ENCODE measurements at regions not wholly inside any gene's neighbourhood (a gene's known extent, or its start where the extent isn't known, plus 50 kb on each side); places are given as distances from the start of the nearest gene placed in this dataset.

DNA sequence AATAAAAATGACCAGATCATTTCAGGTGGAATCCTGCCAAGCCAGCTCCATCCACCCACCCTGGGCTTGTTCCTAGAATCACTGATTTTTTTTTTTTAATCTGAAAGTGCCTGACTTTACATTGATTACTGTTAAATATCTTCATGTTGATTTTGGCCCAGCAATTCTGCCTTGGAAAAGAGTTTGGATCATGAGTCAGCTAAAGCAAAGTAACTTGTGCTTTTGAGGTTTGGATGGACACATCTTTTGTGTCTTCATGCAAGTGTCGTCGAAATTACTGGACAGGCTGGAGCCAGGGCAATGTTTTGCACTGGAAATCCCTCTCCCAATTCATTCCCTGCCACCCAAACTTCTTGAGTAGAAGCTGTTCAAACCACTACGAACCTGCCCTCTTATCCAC lies 164.0 kb upstream of the SYT13 start:
- DNase-seq (ENCODE audit: low read depth): peak; percentile 35
- H3K4me3 ChIP-seq (ENCODE audit: control insufficient read depth, low read depth, low read length): no peak overlapping the region
- TF ChIP-seq, protein P1, sequence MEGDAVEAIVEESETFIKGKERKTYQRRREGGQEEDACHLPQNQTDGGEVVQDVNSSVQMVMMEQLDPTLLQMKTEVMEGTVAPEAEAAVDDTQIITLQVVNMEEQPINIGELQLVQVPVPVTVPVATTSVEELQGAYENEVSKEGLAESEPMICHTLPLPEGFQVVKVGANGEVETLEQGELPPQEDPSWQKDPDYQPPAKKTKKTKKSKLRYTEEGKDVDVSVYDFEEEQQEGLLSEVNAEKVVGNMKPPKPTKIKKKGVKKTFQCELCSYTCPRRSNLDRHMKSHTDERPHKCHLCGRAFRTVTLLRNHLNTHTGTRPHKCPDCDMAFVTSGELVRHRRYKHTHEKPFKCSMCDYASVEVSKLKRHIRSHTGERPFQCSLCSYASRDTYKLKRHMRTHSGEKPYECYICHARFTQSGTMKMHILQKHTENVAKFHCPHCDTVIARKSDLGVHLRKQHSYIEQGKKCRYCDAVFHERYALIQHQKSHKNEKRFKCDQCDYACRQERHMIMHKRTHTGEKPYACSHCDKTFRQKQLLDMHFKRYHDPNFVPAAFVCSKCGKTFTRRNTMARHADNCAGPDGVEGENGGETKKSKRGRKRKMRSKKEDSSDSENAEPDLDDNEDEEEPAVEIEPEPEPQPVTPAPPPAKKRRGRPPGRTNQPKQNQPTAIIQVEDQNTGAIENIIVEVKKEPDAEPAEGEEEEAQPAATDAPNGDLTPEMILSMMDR (IDR thresholded peaks at IDR 0.05; ENCODE audit: control insufficient read depth, insufficient read depth, low read depth, low read length, missing control alignments): no peak

DNA sequence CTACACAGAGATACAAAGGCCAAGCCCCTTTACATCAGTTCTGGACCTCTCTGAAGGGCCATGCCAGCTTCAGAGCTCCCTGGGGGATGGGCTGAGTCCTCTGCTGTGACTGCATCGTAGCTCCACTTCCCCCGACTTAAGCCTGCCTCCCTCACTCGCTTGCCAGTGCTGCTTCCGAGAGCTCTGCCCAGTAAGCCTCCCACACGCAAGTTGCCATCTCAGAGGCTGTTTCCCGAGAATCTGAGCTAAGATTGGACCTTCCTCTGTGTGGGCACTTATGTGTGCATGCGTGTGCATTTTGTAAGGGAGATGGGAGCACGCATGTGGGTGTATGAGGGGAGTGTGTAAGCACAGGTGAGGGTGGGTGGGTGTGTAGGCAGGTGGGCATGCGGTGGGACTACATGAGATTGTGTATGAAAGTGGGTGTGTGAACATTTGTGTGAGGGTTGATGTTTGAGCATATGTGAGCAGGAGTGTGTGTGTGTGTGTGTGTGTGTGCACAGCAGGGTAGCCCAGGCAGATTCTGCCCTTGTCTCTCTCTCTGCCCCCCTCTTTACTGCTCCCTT lies 163.0 kb upstream of the SYT13 start:
- TF ChIP-seq, protein P1 (IDR thresholded peaks at IDR 0.05; ENCODE audit: control insufficient read depth, insufficient read depth, low read depth, low read length, missing control alignments): no peak
- no peak overlapping the region for H3K4me3 ChIP-seq (ENCODE audit: control insufficient read depth, low read depth, low read length)
- DNase-seq (ENCODE audit: low read depth): no peak

DNA sequence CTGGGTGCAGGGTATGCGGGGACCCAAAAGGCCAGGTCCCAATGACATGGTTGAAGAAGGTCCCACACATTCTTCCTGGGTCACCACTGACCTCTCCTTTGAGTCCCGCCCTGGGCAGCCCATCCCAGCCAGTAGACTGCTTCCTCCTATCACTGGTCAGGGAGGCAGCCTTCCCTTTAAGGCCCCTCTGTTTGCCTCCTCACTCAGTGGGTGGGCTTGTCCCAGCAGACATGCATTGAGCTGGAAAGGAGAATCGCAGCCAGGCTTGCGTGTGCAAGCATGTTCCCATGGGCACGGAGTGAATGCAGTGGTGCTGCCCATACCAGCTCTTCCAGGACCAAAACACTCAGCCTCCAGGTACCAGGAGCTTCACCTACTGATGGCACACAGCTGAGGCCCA lies 162.4 kb upstream of the SYT13 start:
- TF ChIP-seq, protein P1 (IDR thresholded peaks at IDR 0.05; ENCODE audit: control insufficient read depth, insufficient read depth, low read depth, low read length, missing control alignments): no peak
- DNase-seq (ENCODE audit: low read depth): no peak
- no peak overlapping the region for H3K4me3 ChIP-seq (ENCODE audit: control insufficient read depth, low read depth, low read length)

DNA sequence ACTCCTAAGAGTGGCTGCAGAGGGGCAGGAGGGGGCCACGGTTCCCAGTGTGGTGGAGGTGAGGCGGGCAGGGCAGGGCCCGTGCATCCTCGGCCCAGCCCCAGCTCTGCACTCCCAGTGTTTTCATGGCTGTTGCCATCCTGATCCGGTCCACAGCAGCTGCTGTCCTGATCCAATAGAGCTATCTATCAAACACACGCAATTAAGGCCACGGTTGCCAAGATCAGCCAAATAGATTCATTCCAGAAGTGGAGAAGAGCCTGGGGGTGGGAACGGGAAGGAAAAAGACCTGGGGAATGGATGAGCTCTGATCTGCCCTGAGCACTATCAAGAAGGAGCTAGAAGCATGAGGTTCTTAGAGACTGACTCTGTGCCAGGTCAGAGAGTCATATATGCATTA lies 160.9 kb upstream of the SYT13 start:
- no peak for DNase-seq (ENCODE audit: low read depth)
- TF ChIP-seq, protein P1 (IDR thresholded peaks at IDR 0.05; ENCODE audit: control insufficient read depth, insufficient read depth, low read depth, low read length, missing control alignments): no peak
- no peak overlapping the region for H3K4me3 ChIP-seq (ENCODE audit: control insufficient read depth, low read depth, low read length)

DNA sequence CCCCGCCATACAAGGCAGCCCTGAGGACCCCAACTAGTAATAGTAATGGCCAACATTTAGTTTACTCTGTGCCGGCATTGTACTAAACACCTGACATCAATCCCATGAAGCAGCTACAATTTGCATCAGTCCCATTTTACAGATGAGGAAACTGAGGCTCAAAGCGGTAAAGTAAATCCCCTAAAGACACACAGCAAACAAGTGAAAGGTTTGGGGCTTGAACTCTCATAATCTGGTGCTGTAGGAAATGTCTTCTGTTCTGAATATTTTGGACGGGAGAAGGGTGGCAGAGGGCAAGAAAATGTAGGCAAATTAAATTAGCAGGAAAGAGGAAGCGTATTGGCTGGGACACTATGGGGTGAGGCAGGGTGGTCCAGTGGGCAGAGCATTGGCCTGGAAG lies 160.3 kb upstream of the SYT13 start:
- TF ChIP-seq, protein P1 (IDR thresholded peaks at IDR 0.05; ENCODE audit: control insufficient read depth, insufficient read depth, low read depth, low read length, missing control alignments): no peak
- DNase-seq (ENCODE audit: low read depth): no peak
- no peak overlapping the region for H3K4me3 ChIP-seq (ENCODE audit: control insufficient read depth, low read depth, low read length)

DNA sequence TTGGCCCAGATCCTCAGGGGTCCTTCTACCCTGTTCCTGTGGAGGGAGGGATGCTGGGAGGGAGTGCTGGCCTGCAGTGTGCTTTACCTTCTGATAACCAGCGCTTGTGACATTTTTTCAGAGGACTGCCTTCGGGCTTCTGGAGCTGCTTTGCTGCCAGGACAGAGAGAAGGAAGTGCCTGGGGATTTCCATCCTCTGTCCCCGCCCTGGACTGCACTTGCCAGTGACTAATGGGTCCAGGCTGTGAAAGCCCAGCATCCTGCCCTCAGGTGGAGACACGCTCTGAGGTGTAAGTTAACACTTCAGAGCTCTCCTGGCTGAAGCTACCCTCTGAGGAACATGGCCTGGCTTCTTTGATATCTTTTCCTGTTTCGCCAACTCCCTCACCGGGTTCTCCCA lies 158.7 kb upstream of the SYT13 start:
- TF ChIP-seq, protein P1 (IDR thresholded peaks at IDR 0.05; ENCODE audit: control insufficient read depth, insufficient read depth, low read depth, low read length, missing control alignments): no peak
- DNase-seq (ENCODE audit: low read depth): no peak
- no peak overlapping the region for H3K4me3 ChIP-seq (ENCODE audit: control insufficient read depth, low read depth, low read length)

DNA sequence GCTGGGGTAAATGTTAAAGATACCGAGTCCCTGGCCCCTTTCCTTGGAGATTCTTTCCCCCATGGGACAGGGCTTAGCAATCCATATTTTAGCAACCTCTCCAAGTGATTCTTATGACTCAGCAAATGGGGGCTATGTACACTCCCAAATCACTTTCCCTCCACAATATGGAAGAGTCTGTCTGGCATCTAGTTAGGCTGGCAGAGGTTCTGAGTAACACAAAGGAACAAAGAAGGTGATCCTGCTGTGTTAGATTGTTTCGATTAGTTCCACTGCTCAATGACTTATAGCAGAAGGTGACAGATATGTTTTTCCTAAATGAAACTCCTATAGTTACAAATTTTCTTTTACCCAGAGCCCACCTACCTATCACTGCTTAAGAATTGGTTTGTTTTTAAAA lies 154.0 kb upstream of the SYT13 start:
- DNase-seq (ENCODE audit: low read depth): no peak
- TF ChIP-seq, protein P1 (IDR thresholded peaks at IDR 0.05; ENCODE audit: control insufficient read depth, insufficient read depth, low read depth, low read length, missing control alignments): no peak
- no peak overlapping the region for H3K4me3 ChIP-seq (ENCODE audit: control insufficient read depth, low read depth, low read length)

All from AG09309 (cell line).